ENCODE measurements at regions not wholly inside any gene's neighbourhood (a gene's known extent, or its start where the extent isn't known, plus 50 kb on each side); places are given as distances from the start of the nearest gene placed in this dataset.

- H3K27me3 ChIP-seq (ENCODE audit: control insufficient read depth, insufficient read depth, low read length) = no peaks in the 10 kb centered on the region
- no peaks in the 10 kb centered on the region for H3K79me2 ChIP-seq
- H3K9me3 ChIP-seq (ENCODE audit: control insufficient read depth, low read length) = no peaks in the 10 kb centered on the region
- H3K4me3 ChIP-seq (ENCODE audit: low read depth, low read length) = no peak overlapping the region
- H3K27ac ChIP-seq = no peak overlapping the region
- TF ChIP-seq, protein P1, sequence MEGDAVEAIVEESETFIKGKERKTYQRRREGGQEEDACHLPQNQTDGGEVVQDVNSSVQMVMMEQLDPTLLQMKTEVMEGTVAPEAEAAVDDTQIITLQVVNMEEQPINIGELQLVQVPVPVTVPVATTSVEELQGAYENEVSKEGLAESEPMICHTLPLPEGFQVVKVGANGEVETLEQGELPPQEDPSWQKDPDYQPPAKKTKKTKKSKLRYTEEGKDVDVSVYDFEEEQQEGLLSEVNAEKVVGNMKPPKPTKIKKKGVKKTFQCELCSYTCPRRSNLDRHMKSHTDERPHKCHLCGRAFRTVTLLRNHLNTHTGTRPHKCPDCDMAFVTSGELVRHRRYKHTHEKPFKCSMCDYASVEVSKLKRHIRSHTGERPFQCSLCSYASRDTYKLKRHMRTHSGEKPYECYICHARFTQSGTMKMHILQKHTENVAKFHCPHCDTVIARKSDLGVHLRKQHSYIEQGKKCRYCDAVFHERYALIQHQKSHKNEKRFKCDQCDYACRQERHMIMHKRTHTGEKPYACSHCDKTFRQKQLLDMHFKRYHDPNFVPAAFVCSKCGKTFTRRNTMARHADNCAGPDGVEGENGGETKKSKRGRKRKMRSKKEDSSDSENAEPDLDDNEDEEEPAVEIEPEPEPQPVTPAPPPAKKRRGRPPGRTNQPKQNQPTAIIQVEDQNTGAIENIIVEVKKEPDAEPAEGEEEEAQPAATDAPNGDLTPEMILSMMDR (IDR thresholded peaks at IDR 0.05) = no peak
- no peak overlapping the region for H3K4me2 ChIP-seq (ENCODE audit: low read length)
- H3K4me1 ChIP-seq = no peaks in the 10 kb centered on the region
- no peaks in the 10 kb centered on the region for H3K36me3 ChIP-seq (ENCODE audit: control insufficient read depth, insufficient read depth, low read length)
- H2AFZ ChIP-seq = no peak overlapping the region
- H3K9ac ChIP-seq = no peak overlapping the region
These were observed 394.4 kb downstream of the INSC start for GRCh38 chr11:15509082-15509481.

- Histone ChIP-seq H3K27ac (no peak overlapping the region), H3K79me2 (no peaks in the 10 kb centered on the region), H3K4me3 (ENCODE audit: low read depth, low read length) (no peak overlapping the region), H3K9me3 (ENCODE audit: control insufficient read depth, low read length) (no peaks in the 10 kb centered on the region), H3K27me3 (ENCODE audit: control insufficient read depth, insufficient read depth, low read length) (no peaks in the 10 kb centered on the region), H2AFZ (no peak overlapping the region), H3K36me3 (ENCODE audit: control insufficient read depth, insufficient read depth, low read length) (peaks cover 2% of the 10 kb centered on the region), H3K9ac (no peak overlapping the region), H3K4me2 (ENCODE audit: low read length) (no peak overlapping the region), H3K4me1 (no peaks in the 10 kb centered on the region)
- TF ChIP-seq, protein P1 (IDR thresholded peaks at IDR 0.05) = no peak
These were observed 404.5 kb downstream of the INSC start for GRCh38 chr11:15519124-15519791.

DNA sequence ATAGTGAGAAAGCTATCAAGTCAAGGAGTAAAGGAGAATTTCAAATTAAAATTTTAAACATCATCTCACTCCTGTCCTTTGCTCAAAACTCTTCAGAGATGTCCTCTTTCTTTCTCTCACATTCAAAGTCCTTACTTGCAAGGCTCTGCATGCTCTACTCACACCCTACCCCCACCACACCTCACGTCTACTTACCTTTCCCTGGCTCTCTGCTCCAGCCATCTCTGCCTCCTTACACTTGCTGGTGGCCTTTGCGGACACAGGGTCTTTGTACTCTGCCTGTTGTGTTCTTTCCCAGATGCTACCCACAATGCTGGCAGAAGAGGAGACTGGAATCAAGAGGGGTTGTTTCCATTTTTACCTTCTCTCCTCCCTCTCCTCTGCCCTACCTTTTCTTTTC lies 405.2 kb downstream of the INSC start:
- Histone ChIP-seq H3K36me3 (ENCODE audit: control insufficient read depth, insufficient read depth, low read length) (peaks cover 2% of the 10 kb centered on the region), H3K4me1 (no peaks in the 10 kb centered on the region), H3K9ac (no peak overlapping the region), H3K79me2 (no peaks in the 10 kb centered on the region), H3K4me3 (ENCODE audit: low read depth, low read length) (no peak overlapping the region), H3K9me3 (ENCODE audit: control insufficient read depth, low read length) (no peaks in the 10 kb centered on the region), H3K27ac (no peak overlapping the region), H3K4me2 (ENCODE audit: low read length) (no peak overlapping the region), H2AFZ (no peak overlapping the region), H3K27me3 (ENCODE audit: control insufficient read depth, insufficient read depth, low read length) (no peaks in the 10 kb centered on the region)
- TF ChIP-seq, protein P1 (IDR thresholded peaks at IDR 0.05) = no peak

- Histone ChIP-seq H3K9me3 (ENCODE audit: control insufficient read depth, low read length) (no peaks in the 10 kb centered on the region), H3K4me2 (ENCODE audit: low read length) (no peak overlapping the region), H3K4me3 (ENCODE audit: low read depth, low read length) (no peak overlapping the region), H3K36me3 (ENCODE audit: control insufficient read depth, insufficient read depth, low read length) (no peaks in the 10 kb centered on the region), H3K27me3 (ENCODE audit: control insufficient read depth, insufficient read depth, low read length) (no peaks in the 10 kb centered on the region), H3K4me1 (no peaks in the 10 kb centered on the region), H3K79me2 (no peaks in the 10 kb centered on the region), H3K9ac (no peak overlapping the region), H2AFZ (no peak overlapping the region), H3K27ac (no peak overlapping the region)
- TF ChIP-seq, protein P1 (IDR thresholded peaks at IDR 0.05) = no peak
These were observed 408.8 kb downstream of the INSC start for GRCh38 chr11:15523543-15523942.

- TF ChIP-seq, protein P1 (IDR thresholded peaks at IDR 0.05) = no peak
- no peak overlapping the region for H3K4me3 ChIP-seq (ENCODE audit: low read depth, low read length)
- H3K36me3 ChIP-seq (ENCODE audit: control insufficient read depth, insufficient read depth, low read length) = no peaks in the 10 kb centered on the region
- no peak overlapping the region for H3K27ac ChIP-seq
- H3K79me2 ChIP-seq = no peaks in the 10 kb centered on the region
- H3K27me3 ChIP-seq (ENCODE audit: control insufficient read depth, insufficient read depth, low read length) = no peaks in the 10 kb centered on the region
- H3K9ac ChIP-seq = no peak overlapping the region
- no peak overlapping the region for H3K4me2 ChIP-seq (ENCODE audit: low read length)
- no peaks in the 10 kb centered on the region for H3K4me1 ChIP-seq
- no peaks in the 10 kb centered on the region for H3K9me3 ChIP-seq (ENCODE audit: control insufficient read depth, low read length)
- no peak overlapping the region for H2AFZ ChIP-seq
These were observed 410.9 kb downstream of the INSC start for GRCh38 chr11:15525582-15525981.
